ENCODE measurements at regions not wholly inside any gene's neighbourhood (a gene's known extent, or its start where the extent isn't known, plus 50 kb on each side); places are given as distances from the start of the nearest gene placed in this dataset.
"Not testable (repeated sequence)": the region's sequence is repeated elsewhere in the genome, so short reads cannot be mapped to it uniquely, and the experiment has no call there.

DNA sequence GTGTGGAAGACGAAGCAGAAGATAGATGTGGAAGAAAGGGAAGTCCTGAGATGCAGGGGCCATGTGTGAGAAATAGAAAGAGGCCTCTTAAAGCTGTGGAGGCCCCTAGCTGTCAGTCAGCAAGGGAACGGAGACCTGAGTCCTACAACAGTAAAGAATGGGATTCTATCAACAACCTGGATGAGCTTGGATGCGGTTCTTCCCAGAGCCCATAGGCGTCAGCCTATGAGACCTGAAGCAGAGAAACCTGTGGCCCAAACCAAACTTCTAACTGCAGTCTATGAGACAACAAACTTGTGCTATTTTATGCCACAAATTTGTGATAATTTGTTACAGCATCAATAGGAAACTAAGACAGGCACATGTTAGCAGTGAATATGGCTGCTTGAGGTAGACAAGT lies 583.7 kb downstream of the ADCYAP1 start:
- no peak for DNase-seq (ENCODE audit: low read depth in 2 of 2)

GRCh38 chr18:1488957-1489356 lies 584.3 kb downstream of the ADCYAP1 start:
- DNase-seq (ENCODE audit: low read depth in 2 of 2): no peak

GRCh38 chr18:1495387-1495786 lies 590.7 kb downstream of the ADCYAP1 start:
- DNase-seq (ENCODE audit: low read depth in 2 of 2): no peak

DNA sequence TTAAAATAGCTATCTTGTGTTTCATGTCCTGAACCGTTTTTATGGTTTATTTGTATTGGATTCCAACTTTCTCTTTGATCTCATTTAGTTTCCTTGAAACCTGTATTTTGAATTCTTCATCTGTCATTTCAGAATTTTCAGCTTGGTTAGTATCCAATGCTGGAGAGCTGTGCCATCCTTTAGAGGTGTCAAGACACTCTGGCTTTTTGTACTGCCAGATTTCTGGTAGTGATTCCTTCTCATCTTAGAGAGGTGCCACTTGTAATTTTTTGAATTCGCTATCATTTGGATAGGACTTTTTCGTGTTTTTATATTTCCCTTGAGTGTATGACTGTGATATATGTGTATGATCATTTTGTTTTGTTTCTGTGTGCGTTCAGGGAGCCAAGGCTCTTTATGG lies 591.4 kb downstream of the ADCYAP1 start:
- DNase-seq (ENCODE audit: low read depth in 2 of 2): no peak

DNA sequence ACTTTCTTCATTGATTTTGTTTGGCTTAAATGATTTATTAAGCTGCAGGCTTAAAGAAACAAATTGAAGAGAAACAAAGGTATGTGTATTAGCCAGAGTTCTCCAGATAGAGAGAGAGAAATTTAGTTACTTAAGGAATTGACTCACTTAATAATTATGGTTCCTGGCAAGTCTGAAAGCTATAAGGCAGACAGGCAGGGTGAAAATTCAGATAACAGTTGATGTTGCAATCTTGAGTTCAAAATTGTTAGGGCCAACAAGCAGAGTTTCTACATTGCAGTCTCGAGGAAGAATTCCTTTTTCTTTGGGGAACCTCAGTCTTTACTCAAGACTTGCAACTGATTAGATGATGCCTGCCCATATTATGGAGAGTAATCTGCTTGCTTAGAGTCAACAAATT lies 593.5 kb downstream of the ADCYAP1 start:
- no peak for DNase-seq (ENCODE audit: low read depth in 2 of 2)

GRCh38 chr18:1499265-1499664 lies 594.6 kb downstream of the ADCYAP1 start:
- DNase-seq (ENCODE audit: low read depth in 2 of 2): no peak

DNA sequence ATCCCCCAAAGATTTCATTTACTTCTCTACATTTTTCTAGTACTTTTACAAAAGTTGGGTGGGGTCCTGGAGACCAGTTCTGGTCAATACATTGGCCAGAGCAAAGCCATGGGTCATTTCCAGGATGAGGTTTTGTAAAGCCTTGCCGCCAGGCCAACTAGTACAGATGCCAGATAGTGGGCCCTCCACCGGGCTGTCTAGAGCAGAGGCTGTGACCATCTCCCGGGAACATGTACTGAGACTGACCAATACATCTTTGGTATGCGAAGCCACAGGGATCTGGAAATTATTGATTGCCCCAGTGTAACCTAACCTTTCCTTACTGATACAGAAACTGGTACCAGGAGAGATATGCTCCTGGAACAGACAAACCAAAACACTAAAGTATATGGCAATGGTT lies 599.2 kb downstream of the ADCYAP1 start:
- DNase-seq (ENCODE audit: low read depth in 2 of 2): no peak

- no peak for DNase-seq (ENCODE audit: low read depth in 2 of 2)
Measured at GRCh38 chr18:1505856-1506255, 601.2 kb downstream of the ADCYAP1 start.

- no peak for DNase-seq (ENCODE audit: low read depth in 2 of 2)
Measured at GRCh38 chr18:1510542-1511179, 606.0 kb downstream of the ADCYAP1 start.

DNA sequence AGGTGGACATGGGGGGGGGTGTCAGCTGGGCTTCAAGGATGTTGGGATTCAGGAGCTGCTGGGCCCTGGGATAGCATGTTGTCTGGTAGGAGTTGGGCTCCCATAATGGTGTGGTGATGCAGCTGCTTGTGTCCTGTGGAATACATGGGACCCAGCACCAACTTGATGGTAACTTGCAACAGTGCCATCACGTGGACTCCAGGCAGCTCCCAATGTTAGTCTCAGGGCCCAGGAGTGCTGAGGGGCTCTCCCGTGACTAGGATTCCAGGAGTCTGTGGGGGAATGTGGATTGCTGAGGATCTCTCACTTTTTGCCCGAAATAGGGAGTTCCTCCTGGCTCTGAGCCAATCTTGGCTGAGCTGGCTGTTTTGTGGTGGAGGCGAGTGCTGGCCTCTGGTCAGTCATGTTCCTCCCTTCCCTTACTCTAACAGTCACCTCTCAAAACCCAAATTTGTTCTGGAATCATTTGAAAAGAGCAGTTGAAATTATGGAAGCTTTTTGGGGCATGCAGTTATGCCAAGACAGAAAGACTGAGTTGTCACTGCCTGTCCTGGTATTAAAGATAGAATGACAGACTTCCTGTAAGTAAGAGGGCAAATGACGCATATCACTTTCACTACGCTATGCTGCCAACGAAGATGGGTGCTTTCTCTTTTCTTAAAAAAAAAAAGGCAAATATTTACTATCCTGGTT lies 607.1 kb downstream of the ADCYAP1 start:
- DNase-seq (ENCODE audit: low read depth in 2 of 2): no peak

DNA sequence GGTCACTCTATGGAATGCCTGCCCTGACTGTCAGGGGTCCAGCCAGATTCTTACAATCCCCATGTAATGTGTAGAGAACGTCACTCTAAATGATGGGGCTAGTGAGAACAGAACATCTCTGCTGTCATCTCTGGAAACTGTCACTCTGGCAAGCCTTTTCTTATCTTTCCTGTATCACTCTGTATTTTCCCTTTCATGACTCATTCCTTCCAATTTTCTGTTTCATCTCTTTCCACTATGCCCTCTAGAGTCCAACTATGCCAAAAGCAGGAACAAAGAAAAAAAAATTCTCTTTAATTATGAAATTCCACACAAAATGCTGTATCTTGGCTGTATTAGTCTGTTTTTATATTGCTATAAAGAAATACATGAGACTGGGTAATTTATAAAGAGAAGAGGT lies 608.8 kb downstream of the ADCYAP1 start:
- no peak for DNase-seq (ENCODE audit: low read depth in 2 of 2)

GRCh38 chr18:1521588-1522248 lies 617.0 kb downstream of the ADCYAP1 start:
- not testable (repeated sequence) for DNase-seq (ENCODE audit: low read depth in 2 of 2)

- no peak for DNase-seq (ENCODE audit: low read depth in 2 of 2)
Measured at GRCh38 chr18:1522249-1522615, 617.6 kb downstream of the ADCYAP1 start.

- no peak for DNase-seq (ENCODE audit: low read depth in 2 of 2)
Measured at GRCh38 chr18:1526991-1527390, 622.3 kb downstream of the ADCYAP1 start.

DNA sequence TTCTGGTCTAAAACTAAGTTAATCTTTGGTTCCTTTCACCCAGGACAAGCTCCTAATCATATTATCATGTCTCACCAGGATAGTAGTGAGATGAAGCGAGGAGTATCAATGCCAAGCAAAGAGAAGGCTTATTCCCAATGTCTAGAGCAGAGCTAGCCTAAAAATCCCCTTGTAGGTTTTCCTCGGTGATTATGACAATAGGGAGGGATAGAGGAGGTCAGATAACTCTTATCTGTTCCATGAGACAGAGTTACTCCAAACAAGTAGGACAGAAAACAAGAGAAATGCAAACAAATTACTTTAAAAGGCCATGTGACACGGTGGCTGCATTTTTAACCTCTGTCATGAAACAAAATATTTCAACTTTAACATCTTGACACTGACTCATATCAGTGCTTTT lies 623.1 kb downstream of the ADCYAP1 start:
- no peak for DNase-seq (ENCODE audit: low read depth in 2 of 2)

DNA sequence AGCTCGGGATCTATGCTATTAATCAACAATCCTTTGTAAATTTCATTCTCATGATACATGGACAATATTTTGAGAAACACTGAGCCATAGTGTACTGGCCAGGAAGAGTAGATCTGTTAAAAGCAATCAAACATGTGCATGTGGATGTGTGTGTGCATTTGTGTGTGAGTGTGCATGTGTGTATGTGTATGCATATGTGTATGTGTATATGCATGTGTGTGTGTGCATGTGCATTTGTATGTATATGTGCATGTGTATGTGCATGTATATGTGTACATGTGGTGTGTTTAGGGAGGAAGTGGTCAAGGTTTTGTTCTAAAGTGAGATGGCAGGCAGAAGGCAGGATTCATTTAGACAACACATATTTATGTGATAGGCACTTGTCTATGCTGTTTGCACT lies 623.8 kb downstream of the ADCYAP1 start:
- no peak for DNase-seq (ENCODE audit: low read depth in 2 of 2)

DNA sequence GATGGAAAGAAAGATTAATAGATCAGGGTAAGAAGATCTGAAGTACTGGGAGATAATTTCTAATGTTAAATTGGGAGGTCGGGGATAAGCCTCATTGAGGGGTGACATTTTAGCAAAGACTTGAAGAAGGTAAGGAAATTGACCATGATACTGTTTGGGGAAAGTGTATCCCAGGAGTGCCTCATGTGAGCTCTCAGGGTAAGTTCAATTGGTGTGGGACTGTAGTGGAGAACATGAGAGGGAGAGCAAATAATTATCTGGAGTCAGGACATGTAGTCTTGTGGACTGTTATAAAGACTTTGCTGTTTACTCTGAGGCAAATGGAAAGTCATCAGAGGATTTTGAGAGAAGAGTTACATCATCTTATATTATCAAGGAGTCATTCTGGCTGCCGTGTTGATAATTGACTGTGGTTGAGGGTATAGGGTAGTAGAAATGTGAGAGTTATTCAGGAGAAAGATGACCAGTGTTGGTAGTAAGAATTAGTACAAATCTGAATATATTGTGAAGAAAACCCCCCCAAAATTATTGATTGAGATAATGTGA lies 624.4 kb downstream of the ADCYAP1 start:
- DNase-seq (ENCODE audit: low read depth in 2 of 2): no peak

DNA sequence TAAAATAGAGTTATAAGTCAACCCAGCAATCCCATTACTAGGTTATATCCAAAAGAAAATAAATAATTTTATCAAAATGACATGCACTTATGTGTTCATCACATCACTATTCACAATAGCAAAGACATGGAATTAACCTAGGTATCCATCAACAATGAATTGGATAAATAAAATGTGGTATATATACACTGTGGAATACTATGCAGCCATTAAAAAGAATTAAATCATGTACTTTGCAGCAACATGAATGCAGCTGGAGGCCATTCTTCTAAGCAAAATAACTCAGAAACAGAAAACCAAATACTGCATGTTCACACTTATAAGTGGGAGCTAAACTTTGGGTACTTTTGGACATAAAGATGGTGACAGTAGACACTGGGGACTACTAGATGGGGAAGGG lies 626.0 kb downstream of the ADCYAP1 start:
- DNase-seq (ENCODE audit: low read depth in 2 of 2): no peak

DNA sequence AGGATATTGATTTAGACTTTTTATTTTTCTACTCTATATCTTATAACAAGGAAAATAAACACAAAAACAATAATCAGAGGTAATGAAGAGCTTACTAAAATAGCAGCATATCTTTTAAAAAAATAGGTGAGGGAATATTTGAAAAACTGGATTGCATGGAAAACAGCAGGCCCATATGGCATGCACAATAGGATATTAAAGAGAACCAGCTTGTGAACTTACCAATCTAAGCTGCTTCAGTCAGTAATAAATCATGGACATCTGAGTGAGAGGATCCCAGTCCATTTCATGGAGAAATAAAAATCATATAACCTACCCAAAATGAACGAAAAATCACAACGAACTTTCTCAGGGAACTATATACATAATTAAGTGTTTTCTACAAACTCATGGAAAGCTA lies 634.6 kb downstream of the ADCYAP1 start:
- no peak for DNase-seq (ENCODE audit: low read depth in 2 of 2)

- DNase-seq (ENCODE audit: low read depth in 2 of 2): no peak
Measured at GRCh38 chr18:1541478-1541877, 636.8 kb downstream of the ADCYAP1 start.

- DNase-seq (ENCODE audit: low read depth in 2 of 2): no peak
Measured at GRCh38 chr18:1542230-1542774, 637.6 kb downstream of the ADCYAP1 start.

- no peak for DNase-seq (ENCODE audit: low read depth in 2 of 2)
Measured at GRCh38 chr18:1544016-1544415, 639.3 kb downstream of the ADCYAP1 start.

GRCh38 chr18:1557711-1558110 lies 653.0 kb downstream of the ADCYAP1 start:
- DNase-seq (ENCODE audit: low read depth in 2 of 2): not testable (repeated sequence)
